ENCODE measurements at regions not wholly inside any gene's neighbourhood (a gene's known extent, or its start where the extent isn't known, plus 50 kb on each side); places are given as distances from the start of the nearest gene placed in this dataset.

GRCh38 chr2:45117383-45117782 lies 108.1 kb upstream of the SIX2 start:
- TF ChIP-seq CTCF (IDR thresholded peaks at IDR 0.05; ENCODE audit: low read length), result no peak
- no peak for TF ChIP-seq EZH2 (IDR thresholded peaks at IDR 0.05; ENCODE audit: borderline replicate concordance, low read length)

Measured in OCI-LY1 (cell line).